Endodermal cell (in vitro differentiated cells): ENCODE measurements at regions not wholly inside any gene's neighbourhood (a gene's known extent, or its start where the extent isn't known, plus 50 kb on each side); places are given as distances from the start of the nearest gene placed in this dataset.
A peak's percentile ranks its signal among the peaks of the same experiment; 100 is the strongest.

ENCODE experiments used
- DNase-seq: peaks from one replicate; pipeline ENCODE4 v3.0.0-alpha.2; 2017
- H3K27ac ChIP-seq: 2 replicates; pipeline ENCODE4 v1.5.1; 2013; ENCODE audit warnings: mild to moderate bottlenecking, low read depth, low read length, moderate library complexity
- H3K27me3 ChIP-seq: 2 replicates; pipeline ENCODE4 v1.6.1; 2013; ENCODE audit warnings: mild to moderate bottlenecking, low read length, moderate library complexity; ENCODE audit not compliant: insufficient read depth, control insufficient read depth, poor library complexity, severe bottlenecking
- H3K36me3 ChIP-seq: 2 replicates; pipeline ENCODE4 v1.7.0; 2013; ENCODE audit warnings: mild to moderate bottlenecking, low read length, moderate library complexity; ENCODE audit not compliant: control insufficient read depth, insufficient read depth
- H3K4me1 ChIP-seq: one replicate; pipeline ENCODE4 v1.7.0; 2013; ENCODE audit warnings: low read length; ENCODE audit not compliant: control insufficient read depth, insufficient read depth
- H3K4me3 ChIP-seq: 2 replicates; pipeline ENCODE4 v1.5.1; 2013; ENCODE audit warnings: mild to moderate bottlenecking, low read length, moderate library complexity
- H3K9ac ChIP-seq: 2 replicates; pipeline ENCODE4 v1.6.1; 2013; ENCODE audit warnings: mild to moderate bottlenecking, low read length, moderate library complexity; ENCODE audit not compliant: poor library complexity, severe bottlenecking; ENCODE audit errors: extremely low read depth
- H3K9me3 ChIP-seq: 2 replicates; pipeline ENCODE4 v1.6.1; 2013; ENCODE audit warnings: mild to moderate bottlenecking, low read length, moderate library complexity; ENCODE audit not compliant: control insufficient read depth
- H3K27ac Mint-ChIP-seq: 2 replicates; pipeline ENCODE4 v1.8.0; 2020; ENCODE audit warnings: mixed read lengths
- H3K27me3 Mint-ChIP-seq: 2 replicates; pipeline ENCODE4 v1.8.0; 2021; ENCODE audit warnings: mild to moderate bottlenecking, mixed read lengths; ENCODE audit not compliant: insufficient read depth
- H3K36me3 Mint-ChIP-seq: 2 replicates; pipeline ENCODE4 v1.8.0; 2020; ENCODE audit warnings: low read depth, mixed read lengths
- H3K4me1 Mint-ChIP-seq: 2 replicates; pipeline ENCODE4 v1.8.0; 2020; ENCODE audit warnings: mixed read lengths
- H3K4me3 Mint-ChIP-seq: 2 replicates; pipeline ENCODE4 v1.8.0; 2020; ENCODE audit warnings: mild to moderate bottlenecking, moderate library complexity, mixed read lengths
- H3K9me3 Mint-ChIP-seq: 2 replicates; pipeline ENCODE4 v1.8.0; 2020; ENCODE audit warnings: mild to moderate bottlenecking, mixed read lengths
- CTCF ChIP-seq: fragments of 200-600 bp; sonication (generic); conservative IDR thresholded peaks from 2 replicates; pipeline ENCODE4 v1.5.0; 2021; ENCODE audit warnings: antibody characterized with exemption, mild to moderate bottlenecking
- WGBS, 2 experiments: methylation state at CpG; one replicate each; pipeline versions ENCODE4 v1.1.5 to v1.1.7; 2013; ENCODE audit warnings: missing lambda C conversion rate in 2 of 2, mixed read lengths in 1 of 2; ENCODE audit not compliant: insufficient coverage in 1 of 2, insufficient read length in 1 of 2; 5-methylcytosine and 5-hydroxymethylcytosine counted together

GRCh38 chr10:78224602-78225001, 190.9 kb downstream of the RPS24 start:
- Mint-ChIP-seq H3K4me3 (no peak overlapping the region), H3K9me3 (peaks cover 2% of the 10 kb centered on the region), H3K4me1 (no peaks in the 10 kb centered on the region), H3K27me3 (peaks cover 14% of the 10 kb centered on the region), H3K27ac (no peak overlapping the region), H3K36me3 (no peaks in the 10 kb centered on the region)
- Histone ChIP-seq H3K9me3 (peaks cover 4% of the 10 kb centered on the region), H3K36me3 (no peaks in the 10 kb centered on the region), H3K4me3 (no peak overlapping the region), H3K9ac (no peak overlapping the region), H3K27ac (no peak overlapping the region), H3K4me1 (no peaks in the 10 kb centered on the region), H3K27me3 (no peaks in the 10 kb centered on the region)
- no peak for TF ChIP-seq CTCF
- 89 to 95% methylated on average over 5 to 6 of the region's 6 CpGs for WGBS, 2 experiments
- no peak for DNase-seq

- no peak overlapping the region for H3K4me3 ChIP-seq
- H3K4me1 Mint-ChIP-seq, result peaks cover 2% of the 10 kb centered on the region
- H3K27me3 Mint-ChIP-seq, result peaks cover 9% of the 10 kb centered on the region
- no peaks in the 10 kb centered on the region for H3K36me3 Mint-ChIP-seq
- no peak overlapping the region for H3K27ac Mint-ChIP-seq
- no peak overlapping the region for H3K27ac ChIP-seq
- WGBS, 2 experiments, result 94 to 95% methylated on average over 9 to 10 of the region's 10 CpGs
- no peak for TF ChIP-seq CTCF
- H3K9me3 ChIP-seq, result no peaks in the 10 kb centered on the region
- DNase-seq, result no peak
- no peaks in the 10 kb centered on the region for H3K36me3 ChIP-seq
- H3K9ac ChIP-seq, result no peak overlapping the region
- H3K4me3 Mint-ChIP-seq, result no peak overlapping the region
- no peaks in the 10 kb centered on the region for H3K4me1 ChIP-seq
- H3K27me3 ChIP-seq, result no peaks in the 10 kb centered on the region
- no peaks in the 10 kb centered on the region for H3K9me3 Mint-ChIP-seq
Observed at GRCh38 chr10:78225594-78225993, 191.9 kb downstream of the RPS24 start.

GRCh38 chr10:78229489-78229888, 195.8 kb downstream of the RPS24 start:
- H3K4me3 Mint-ChIP-seq, result no peak overlapping the region
- H3K27ac ChIP-seq, result no peak overlapping the region
- no peak for DNase-seq
- no peak overlapping the region for H3K4me3 ChIP-seq
- peak; percentile 3 for TF ChIP-seq CTCF
- no peaks in the 10 kb centered on the region for H3K9me3 Mint-ChIP-seq
- H3K9ac ChIP-seq, result no peak overlapping the region
- WGBS, 2 experiments, result 88 to 92% methylated on average over 8 to 9 of the region's 9 CpGs
- no peak overlapping the region for H3K27ac Mint-ChIP-seq
- no peaks in the 10 kb centered on the region for H3K36me3 ChIP-seq
- no peaks in the 10 kb centered on the region for H3K27me3 ChIP-seq
- H3K4me1 ChIP-seq, result no peaks in the 10 kb centered on the region
- H3K27me3 Mint-ChIP-seq, result peaks cover 3% of the 10 kb centered on the region
- no peaks in the 10 kb centered on the region for H3K36me3 Mint-ChIP-seq
- peaks cover 2% of the 10 kb centered on the region for H3K4me1 Mint-ChIP-seq
- no peaks in the 10 kb centered on the region for H3K9me3 ChIP-seq
